ENCODE measurements at regions not wholly inside any gene's neighbourhood (a gene's known extent, or its start where the extent isn't known, plus 50 kb on each side); places are given as distances from the start of the nearest gene placed in this dataset.

- Histone ChIP-seq H3K27ac (ENCODE audit: low read depth in 1 of 2, low read length in 1 of 2) (no peak overlapping the region), H3K9ac (ENCODE audit: insufficient read depth in 1 of 2, low read length in 2 of 2) (no peak overlapping the region), H3K36me3 (ENCODE audit: control insufficient read depth in 4 of 4, insufficient read depth in 4 of 4, low read length in 4 of 4) (no peaks in the 10 kb centered on the region), H3K9me3 (ENCODE audit: control insufficient read depth in 4 of 4, insufficient read depth in 3 of 4, low read length in 3 of 4) (no peaks in the 10 kb centered on the region), H3K4me3 (no peak overlapping the region), H3K27me3 (ENCODE audit: control insufficient read depth in 3 of 3, insufficient read depth in 3 of 3, low read length in 2 of 3) (no peaks in the 10 kb centered on the region), H3K4me1 (ENCODE audit: control insufficient read depth in 5 of 5, insufficient read depth in 5 of 5, low read length in 5 of 5) (no peaks in the 10 kb centered on the region)
- TF ChIP-seq CTCF (IDR thresholded peaks at IDR 0.05; ENCODE audit: control extremely low read depth, extremely low read depth) = no peak
- WGBS, 2 donors = 78 to 83% methylated on average over 2 of the region's 2 CpGs
- DNase-seq = no peak
- ATAC-seq (ENCODE audit: insufficient read depth, low FRiP score) = no peak
These were observed 242.3 kb upstream of the MTNR1B start for GRCh38 chr11:92727123-92727522.

GRCh38 chr11:92727769-92728168, 241.7 kb upstream of the MTNR1B start:
- TF ChIP-seq CTCF (IDR thresholded peaks at IDR 0.05; ENCODE audit: control extremely low read depth, extremely low read depth) = no peak
- no peaks in the 10 kb centered on the region for H3K27me3 ChIP-seq (ENCODE audit: control insufficient read depth in 3 of 3, insufficient read depth in 3 of 3, low read length in 2 of 3)
- no peak overlapping the region for H3K27ac ChIP-seq (ENCODE audit: low read depth in 1 of 2, low read length in 1 of 2)
- H3K9ac ChIP-seq (ENCODE audit: insufficient read depth in 1 of 2, low read length in 2 of 2) = no peak overlapping the region
- DNase-seq (no peak), ATAC-seq (ENCODE audit: insufficient read depth, low FRiP score) (no peak)
- H3K36me3 ChIP-seq (ENCODE audit: control insufficient read depth in 4 of 4, insufficient read depth in 4 of 4, low read length in 4 of 4) = no peaks in the 10 kb centered on the region
- no peaks in the 10 kb centered on the region for H3K9me3 ChIP-seq (ENCODE audit: control insufficient read depth in 4 of 4, insufficient read depth in 3 of 4, low read length in 3 of 4)
- 91 to 94% methylated on average over 5 of the region's 5 CpGs for WGBS, 2 donors
- no peak overlapping the region for H3K4me3 ChIP-seq
- H3K4me1 ChIP-seq (ENCODE audit: control insufficient read depth in 5 of 5, insufficient read depth in 5 of 5, low read length in 5 of 5) = no peaks in the 10 kb centered on the region

GRCh38 chr11:92728628-92729027, 240.8 kb upstream of the MTNR1B start:
- Histone ChIP-seq H3K9ac (ENCODE audit: insufficient read depth in 1 of 2, low read length in 2 of 2) (no peak overlapping the region), H3K27me3 (ENCODE audit: control insufficient read depth in 3 of 3, insufficient read depth in 3 of 3, low read length in 2 of 3) (no peaks in the 10 kb centered on the region), H3K4me3 (no peak overlapping the region), H3K27ac (ENCODE audit: low read depth in 1 of 2, low read length in 1 of 2) (no peak overlapping the region), H3K36me3 (ENCODE audit: control insufficient read depth in 4 of 4, insufficient read depth in 4 of 4, low read length in 4 of 4) (no peaks in the 10 kb centered on the region), H3K9me3 (ENCODE audit: control insufficient read depth in 4 of 4, insufficient read depth in 3 of 4, low read length in 3 of 4) (no peaks in the 10 kb centered on the region), H3K4me1 (ENCODE audit: control insufficient read depth in 5 of 5, insufficient read depth in 5 of 5, low read length in 5 of 5) (no peaks in the 10 kb centered on the region)
- TF ChIP-seq CTCF (IDR thresholded peaks at IDR 0.05; ENCODE audit: control extremely low read depth, extremely low read depth) = no peak
- no peak for ATAC-seq (ENCODE audit: insufficient read depth, low FRiP score)
- no peak for DNase-seq
- 83 to 85% methylated on average over 3 of the region's 3 CpGs for WGBS, 2 donors

- peaks cover 0 to 14% (median 5%) of the 10 kb centered on the region in 5 donors for H3K4me1 ChIP-seq (ENCODE audit: control insufficient read depth in 5 of 5, insufficient read depth in 5 of 5, low read length in 5 of 5)
- H3K9me3 ChIP-seq (ENCODE audit: control insufficient read depth in 4 of 4, insufficient read depth in 3 of 4, low read length in 3 of 4) = no peaks in the 10 kb centered on the region
- no peak for TF ChIP-seq CTCF (IDR thresholded peaks at IDR 0.05; ENCODE audit: control extremely low read depth, extremely low read depth)
- H3K27ac ChIP-seq (ENCODE audit: low read depth in 1 of 2, low read length in 1 of 2) = no peak overlapping the region
- H3K27me3 ChIP-seq (ENCODE audit: control insufficient read depth in 3 of 3, insufficient read depth in 3 of 3, low read length in 2 of 3) = no peaks in the 10 kb centered on the region
- DNase-seq = no peak
- no peak for ATAC-seq (ENCODE audit: insufficient read depth, low FRiP score)
- H3K9ac ChIP-seq (ENCODE audit: insufficient read depth in 1 of 2, low read length in 2 of 2) = no peak overlapping the region
- no peak overlapping the region for H3K4me3 ChIP-seq
- no peaks in the 10 kb centered on the region for H3K36me3 ChIP-seq (ENCODE audit: control insufficient read depth in 4 of 4, insufficient read depth in 4 of 4, low read length in 4 of 4)
- 78 to 82% methylated on average over 1 of the region's 1 CpG for WGBS, 2 donors
These were observed 234.4 kb upstream of the MTNR1B start for GRCh38 chr11:92735039-92735438.

Measured in lung (tissue), 11 donors.